ENCODE measurements at regions not wholly inside any gene's neighbourhood (a gene's known extent, or its start where the extent isn't known, plus 50 kb on each side); places are given as distances from the start of the nearest gene placed in this dataset.

GRCh38 chr4:1534095-1534872 lies 128.0 kb upstream of the NKX1-1 start:
- TF ChIP-seq CTCF (IDR thresholded peaks at IDR 0.05; ENCODE audit: insufficient read depth, low read length), result no peak
- no peak for TF ChIP-seq REST (IDR thresholded peaks at IDR 0.05; ENCODE audit: insufficient replicate concordance, low read depth)
- no peak for TF ChIP-seq GABPA (IDR thresholded peaks at IDR 0.05; ENCODE audit: low read depth)
